ENCODE measurements at regions not wholly inside any gene's neighbourhood (a gene's known extent, or its start where the extent isn't known, plus 50 kb on each side); places are given as distances from the start of the nearest gene placed in this dataset.

- no peak overlapping the region for H3K9ac ChIP-seq (ENCODE audit: low read length)
- no peaks in the 10 kb centered on the region for H3K9me3 ChIP-seq (ENCODE audit: insufficient read depth, low read length)
- H4K20me1 ChIP-seq (ENCODE audit: low read depth, low read length), result no peaks in the 10 kb centered on the region
- no peak overlapping the region for H3K27ac ChIP-seq (ENCODE audit: low read depth, low read length)
- no peak overlapping the region for H3K4me2 ChIP-seq (ENCODE audit: low read depth, low read length, poor library complexity, severe bottlenecking)
- no peak for TF ChIP-seq EZH2phosphoT487 (conservative IDR thresholded peaks at IDR 0.05; ENCODE audit: low read length)
- TF ChIP-seq CTCF (IDR thresholded peaks at IDR 0.05; ENCODE audit: insufficient read depth, low read length, poor library complexity, severe bottlenecking), result no peak
- H3K27me3 ChIP-seq (ENCODE audit: low read length), result no peaks in the 10 kb centered on the region
- H3K9me2 ChIP-seq (replicated peaks; ENCODE audit: insufficient read depth, low read length), result no peaks in the 10 kb centered on the region
- H3K36me3 ChIP-seq (ENCODE audit: low read length), result no peaks in the 10 kb centered on the region
- H3F3A ChIP-seq (ENCODE audit: insufficient read depth), result no peaks in the 10 kb centered on the region
- no peaks in the 10 kb centered on the region for H3K79me2 ChIP-seq (ENCODE audit: insufficient read depth, low read length)
- no peak overlapping the region for H2AFZ ChIP-seq (ENCODE audit: low read depth, low read length, severe bottlenecking)
- no peak overlapping the region for H3K4me3 ChIP-seq (ENCODE audit: insufficient read depth, low read length, poor library complexity, severe bottlenecking)
Measured at GRCh38 chr7:136347488-136347887, 370.3 kb upstream of the MTPN start.

GRCh38 chr7:136342251-136342650 lies 365.1 kb upstream of the MTPN start:
- H2AFZ ChIP-seq (ENCODE audit: low read depth, low read length, severe bottlenecking), result no peak overlapping the region
- H3K27ac ChIP-seq (ENCODE audit: low read depth, low read length), result no peak overlapping the region
- no peak overlapping the region for H3K4me2 ChIP-seq (ENCODE audit: low read depth, low read length, poor library complexity, severe bottlenecking)
- no peaks in the 10 kb centered on the region for H3K9me3 ChIP-seq (ENCODE audit: insufficient read depth, low read length)
- TF ChIP-seq EZH2phosphoT487 (conservative IDR thresholded peaks at IDR 0.05; ENCODE audit: low read length) (no peak), CTCF (IDR thresholded peaks at IDR 0.05; ENCODE audit: insufficient read depth, low read length, poor library complexity, severe bottlenecking) (no peak)
- no peaks in the 10 kb centered on the region for H3K79me2 ChIP-seq (ENCODE audit: insufficient read depth, low read length)
- no peaks in the 10 kb centered on the region for H3K36me3 ChIP-seq (ENCODE audit: low read length)
- no peak overlapping the region for H3K4me3 ChIP-seq (ENCODE audit: insufficient read depth, low read length, poor library complexity, severe bottlenecking)
- H3K9me2 ChIP-seq (replicated peaks; ENCODE audit: insufficient read depth, low read length), result no peaks in the 10 kb centered on the region
- no peaks in the 10 kb centered on the region for H3K27me3 ChIP-seq (ENCODE audit: low read length)
- H4K20me1 ChIP-seq (ENCODE audit: low read depth, low read length), result no peaks in the 10 kb centered on the region
- H3F3A ChIP-seq (ENCODE audit: insufficient read depth), result no peaks in the 10 kb centered on the region
- H3K9ac ChIP-seq (ENCODE audit: low read length), result no peak overlapping the region

GRCh38 chr7:136339464-136339863 lies 362.3 kb upstream of the MTPN start:
- Histone ChIP-seq H3K79me2 (ENCODE audit: insufficient read depth, low read length) (no peaks in the 10 kb centered on the region), H3K27ac (ENCODE audit: low read depth, low read length) (no peak overlapping the region), H3F3A (ENCODE audit: insufficient read depth) (no peaks in the 10 kb centered on the region), H3K9ac (ENCODE audit: low read length) (no peak overlapping the region), H3K4me2 (ENCODE audit: low read depth, low read length, poor library complexity, severe bottlenecking) (no peak overlapping the region), H3K9me2 (replicated peaks; ENCODE audit: insufficient read depth, low read length) (no peaks in the 10 kb centered on the region), H2AFZ (ENCODE audit: low read depth, low read length, severe bottlenecking) (no peak overlapping the region), H3K4me3 (ENCODE audit: insufficient read depth, low read length, poor library complexity, severe bottlenecking) (no peak overlapping the region), H3K9me3 (ENCODE audit: insufficient read depth, low read length) (no peaks in the 10 kb centered on the region), H3K27me3 (ENCODE audit: low read length) (no peaks in the 10 kb centered on the region), H3K36me3 (ENCODE audit: low read length) (no peaks in the 10 kb centered on the region), H4K20me1 (ENCODE audit: low read depth, low read length) (no peaks in the 10 kb centered on the region)
- TF ChIP-seq CTCF (IDR thresholded peaks at IDR 0.05; ENCODE audit: insufficient read depth, low read length, poor library complexity, severe bottlenecking) (no peak), EZH2phosphoT487 (conservative IDR thresholded peaks at IDR 0.05; ENCODE audit: low read length) (no peak)
